ENCODE measurements at regions not wholly inside any gene's neighbourhood (a gene's known extent, or its start where the extent isn't known, plus 50 kb on each side); places are given as distances from the start of the nearest gene placed in this dataset.
"Not testable (repeated sequence)": the region's sequence is repeated elsewhere in the genome, so short reads cannot be mapped to it uniquely, and the experiment has no call there.

DNA sequence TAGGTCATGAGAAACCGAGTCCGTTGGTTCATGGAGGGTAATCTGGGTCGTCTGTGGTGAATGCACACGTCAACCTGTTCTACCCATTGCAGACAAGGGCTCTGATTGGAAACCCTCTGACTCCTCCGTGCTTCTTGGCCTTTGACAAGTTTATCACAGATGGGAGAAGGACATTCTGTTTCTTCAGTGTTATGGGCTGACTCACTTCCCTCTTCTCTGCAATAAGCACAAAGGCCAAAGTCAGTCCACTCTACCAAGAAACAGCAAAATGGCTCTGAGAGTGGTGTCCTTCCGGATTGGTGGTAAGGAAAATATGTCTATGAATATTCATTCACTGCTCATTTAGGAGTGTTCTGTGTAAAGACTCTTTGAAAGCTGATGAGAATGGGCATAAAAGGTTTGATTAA is 89.3 kb downstream of the FEM1C start:
- DNase-seq (ENCODE audit: extremely low read depth, low read depth): no peak
- no peak overlapping the region for H3K4me3 ChIP-seq (replicated peaks; ENCODE audit: low read depth, low read length)
- TF ChIP-seq, protein P1, sequence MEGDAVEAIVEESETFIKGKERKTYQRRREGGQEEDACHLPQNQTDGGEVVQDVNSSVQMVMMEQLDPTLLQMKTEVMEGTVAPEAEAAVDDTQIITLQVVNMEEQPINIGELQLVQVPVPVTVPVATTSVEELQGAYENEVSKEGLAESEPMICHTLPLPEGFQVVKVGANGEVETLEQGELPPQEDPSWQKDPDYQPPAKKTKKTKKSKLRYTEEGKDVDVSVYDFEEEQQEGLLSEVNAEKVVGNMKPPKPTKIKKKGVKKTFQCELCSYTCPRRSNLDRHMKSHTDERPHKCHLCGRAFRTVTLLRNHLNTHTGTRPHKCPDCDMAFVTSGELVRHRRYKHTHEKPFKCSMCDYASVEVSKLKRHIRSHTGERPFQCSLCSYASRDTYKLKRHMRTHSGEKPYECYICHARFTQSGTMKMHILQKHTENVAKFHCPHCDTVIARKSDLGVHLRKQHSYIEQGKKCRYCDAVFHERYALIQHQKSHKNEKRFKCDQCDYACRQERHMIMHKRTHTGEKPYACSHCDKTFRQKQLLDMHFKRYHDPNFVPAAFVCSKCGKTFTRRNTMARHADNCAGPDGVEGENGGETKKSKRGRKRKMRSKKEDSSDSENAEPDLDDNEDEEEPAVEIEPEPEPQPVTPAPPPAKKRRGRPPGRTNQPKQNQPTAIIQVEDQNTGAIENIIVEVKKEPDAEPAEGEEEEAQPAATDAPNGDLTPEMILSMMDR (IDR thresholded peaks at IDR 0.05; ENCODE audit: low read depth, low read length, missing control alignments): no peak

DNA sequence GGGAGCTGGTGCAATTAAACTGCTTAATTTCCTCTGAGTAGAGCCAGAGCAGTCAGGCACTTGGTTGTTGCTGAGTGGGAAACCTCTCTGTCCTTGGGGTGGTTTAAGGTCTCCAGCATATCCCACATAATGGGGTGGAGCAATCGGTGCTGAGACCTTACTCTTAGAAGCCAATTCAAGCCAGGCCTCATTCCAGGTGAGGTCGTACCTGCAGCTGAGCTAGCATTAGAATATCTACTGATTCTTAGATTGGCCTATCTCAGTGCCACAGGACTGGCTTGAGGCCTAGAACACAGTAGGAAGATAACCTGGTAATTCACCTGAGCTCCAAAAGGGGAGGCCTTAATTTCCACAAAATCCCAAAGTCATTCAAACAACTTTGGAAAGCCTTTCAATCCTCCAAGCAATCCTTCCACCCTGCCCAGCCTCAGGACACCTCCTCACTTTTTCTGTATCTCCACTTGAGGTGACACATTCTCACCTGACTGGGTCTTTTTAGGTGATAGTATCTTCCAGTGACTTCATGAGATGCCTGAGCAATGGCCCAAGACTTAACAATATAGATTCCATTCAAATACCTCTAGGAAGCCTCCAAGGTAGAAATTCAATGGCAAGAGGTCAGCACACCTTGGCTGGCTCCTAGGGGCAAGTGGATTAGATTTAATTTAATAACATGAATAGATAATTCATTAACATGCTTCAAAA is 91.0 kb downstream of the FEM1C start:
- TF ChIP-seq, protein P1 (IDR thresholded peaks at IDR 0.05; ENCODE audit: low read depth, low read length, missing control alignments): no peak
- DNase-seq (ENCODE audit: extremely low read depth, low read depth): no peak
- no peak overlapping the region for H3K4me3 ChIP-seq (replicated peaks; ENCODE audit: low read depth, low read length)

DNA sequence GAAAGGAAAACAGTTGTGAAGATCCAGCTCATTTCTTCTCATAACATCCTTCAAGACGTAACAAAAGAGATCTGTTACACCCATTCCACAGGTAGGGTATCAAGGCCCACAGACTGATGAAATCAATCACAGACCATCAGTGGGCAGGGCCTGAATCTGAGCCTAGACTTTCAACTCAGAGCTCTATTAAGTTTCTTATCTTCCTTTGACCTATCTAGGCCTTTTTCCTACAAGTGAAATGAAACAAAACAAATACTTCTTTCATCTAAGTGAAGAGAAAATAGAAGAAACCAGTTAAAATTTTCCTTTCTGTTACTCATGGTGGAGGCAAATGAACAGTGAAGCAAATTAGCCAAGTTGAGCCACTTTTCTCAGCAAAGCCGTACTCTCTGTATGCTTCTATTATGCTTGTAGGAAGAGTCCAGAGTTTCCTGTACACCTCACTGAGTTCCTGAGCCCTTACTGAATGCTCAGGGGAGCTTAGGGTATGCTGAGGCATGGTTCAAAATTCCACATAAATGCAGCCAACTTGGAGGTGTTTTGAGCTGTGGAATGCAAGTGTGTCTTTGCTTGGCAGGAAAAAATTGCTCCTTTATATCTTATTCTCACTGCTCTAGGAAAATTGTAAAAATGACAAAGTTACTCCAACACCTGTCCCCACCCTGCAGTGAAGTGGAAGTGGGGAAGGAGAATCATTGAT is 91.9 kb downstream of the FEM1C start:
- no peak overlapping the region for H3K4me3 ChIP-seq (replicated peaks; ENCODE audit: low read depth, low read length)
- TF ChIP-seq, protein P1 (IDR thresholded peaks at IDR 0.05; ENCODE audit: low read depth, low read length, missing control alignments): no peak
- no peak for DNase-seq (ENCODE audit: extremely low read depth, low read depth)

DNA sequence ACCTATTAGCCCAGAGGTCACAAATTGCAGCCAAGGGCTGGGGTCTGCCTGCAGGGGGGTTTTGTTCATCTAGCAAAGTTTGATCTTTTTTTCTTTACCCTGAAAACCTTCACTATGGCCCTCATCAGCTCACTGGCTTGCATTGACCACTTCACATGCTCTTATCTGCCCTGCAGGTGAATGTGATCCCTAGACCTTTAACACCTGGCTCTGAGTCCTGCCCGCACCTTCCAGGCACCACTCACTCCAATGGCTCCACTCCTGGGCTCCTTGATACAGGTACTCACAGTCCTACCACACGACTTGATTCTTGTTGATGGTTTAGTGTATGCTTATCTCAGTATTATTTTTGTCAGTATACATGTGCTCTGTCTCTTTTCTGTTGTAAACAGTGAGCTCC is 92.5 kb downstream of the FEM1C start:
- TF ChIP-seq, protein P1 (IDR thresholded peaks at IDR 0.05; ENCODE audit: low read depth, low read length, missing control alignments): no peak
- no peak for DNase-seq (ENCODE audit: extremely low read depth, low read depth)
- H3K4me3 ChIP-seq (replicated peaks; ENCODE audit: low read depth, low read length): no peak overlapping the region

DNA sequence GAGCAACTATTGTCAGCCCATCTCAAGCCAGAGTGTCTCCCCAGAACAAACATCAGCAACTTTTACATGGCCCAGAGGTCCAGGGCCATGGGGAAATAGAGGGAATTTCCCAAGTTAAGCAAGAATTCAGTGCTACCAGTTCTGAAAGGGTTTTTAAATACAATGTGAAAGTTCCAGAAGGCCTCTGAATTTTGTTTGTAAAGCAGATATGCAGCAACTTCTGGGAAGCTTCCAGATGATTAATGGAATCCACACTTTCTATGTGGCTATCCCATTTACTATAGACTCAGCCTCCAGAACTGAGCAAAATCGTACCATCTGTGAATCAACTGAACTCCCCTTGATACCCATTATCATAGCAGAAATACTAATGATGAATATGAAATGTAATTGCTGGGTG is 93.8 kb downstream of the FEM1C start:
- DNase-seq (ENCODE audit: extremely low read depth, low read depth): no peak
- no peak overlapping the region for H3K4me3 ChIP-seq (replicated peaks; ENCODE audit: low read depth, low read length)
- TF ChIP-seq, protein P1 (IDR thresholded peaks at IDR 0.05; ENCODE audit: low read depth, low read length, missing control alignments): no peak

DNA sequence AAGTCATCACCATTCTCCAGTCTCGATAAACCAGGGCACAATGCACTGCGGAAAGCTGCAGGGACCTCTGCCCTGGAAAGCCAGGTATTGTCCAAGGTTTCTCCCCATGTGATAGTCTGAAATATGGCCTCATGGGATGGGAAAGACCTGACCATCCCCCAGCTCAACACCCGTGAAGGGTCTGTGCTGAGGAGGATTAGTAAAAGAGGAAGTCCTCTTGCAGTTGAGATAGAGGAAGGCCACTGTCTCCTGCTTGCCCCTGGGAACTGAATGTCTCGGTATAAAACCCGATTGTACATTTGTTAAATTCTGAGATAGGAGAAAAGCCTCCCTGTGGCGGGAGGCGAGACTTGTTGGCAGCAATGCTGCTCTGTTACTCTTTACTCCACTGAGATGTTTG is 95.9 kb downstream of the FEM1C start:
- H3K4me3 ChIP-seq (replicated peaks; ENCODE audit: low read depth, low read length); DNase-seq (ENCODE audit: extremely low read depth, low read depth): not testable (repeated sequence)

DNA sequence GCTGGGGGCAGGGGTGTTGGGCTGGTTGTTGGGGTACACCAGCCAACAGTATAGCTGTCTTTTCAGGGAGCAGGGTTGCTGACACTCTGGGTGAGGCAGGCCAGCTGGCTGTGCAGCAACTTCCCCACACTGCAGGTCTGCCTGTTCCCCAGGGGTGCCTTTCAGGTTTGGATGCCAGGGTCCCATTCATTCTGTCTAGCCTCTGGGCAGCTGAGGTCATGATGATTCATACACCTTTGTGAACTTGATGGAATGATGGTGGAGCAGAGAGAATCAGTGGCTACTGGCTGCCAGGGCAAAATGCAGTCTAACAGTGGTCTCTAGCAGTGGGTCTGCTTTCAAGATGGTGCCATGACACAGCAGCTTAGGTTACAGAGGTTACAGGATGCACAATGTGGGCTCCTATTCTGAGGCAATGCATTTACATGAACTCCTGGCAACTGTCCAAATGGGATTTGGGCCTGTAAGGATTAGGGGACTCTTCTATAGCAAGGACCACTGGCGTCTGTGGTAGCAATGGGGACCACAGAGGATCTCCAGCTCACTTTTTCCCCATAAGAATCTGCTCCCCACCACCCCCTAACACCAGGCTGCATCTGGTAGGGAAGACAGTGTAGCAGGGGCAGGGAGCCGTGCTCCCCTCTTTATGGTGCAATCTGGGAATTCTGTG is 103.7 kb downstream of the FEM1C start:
- DNase-seq (ENCODE audit: extremely low read depth, low read depth): no peak
- TF ChIP-seq, protein P1 (IDR thresholded peaks at IDR 0.05; ENCODE audit: low read depth, low read length, missing control alignments): no peak
- no peak overlapping the region for H3K4me3 ChIP-seq (replicated peaks; ENCODE audit: low read depth, low read length)

Measured in HFF-Myc (cell line).